ENCODE measurements at regions not wholly inside any gene's neighbourhood (a gene's known extent, or its start where the extent isn't known, plus 50 kb on each side); places are given as distances from the start of the nearest gene placed in this dataset.
"Not testable (repeated sequence)": the region's sequence is repeated elsewhere in the genome, so short reads cannot be mapped to it uniquely, and the experiment has no call there.

DNA sequence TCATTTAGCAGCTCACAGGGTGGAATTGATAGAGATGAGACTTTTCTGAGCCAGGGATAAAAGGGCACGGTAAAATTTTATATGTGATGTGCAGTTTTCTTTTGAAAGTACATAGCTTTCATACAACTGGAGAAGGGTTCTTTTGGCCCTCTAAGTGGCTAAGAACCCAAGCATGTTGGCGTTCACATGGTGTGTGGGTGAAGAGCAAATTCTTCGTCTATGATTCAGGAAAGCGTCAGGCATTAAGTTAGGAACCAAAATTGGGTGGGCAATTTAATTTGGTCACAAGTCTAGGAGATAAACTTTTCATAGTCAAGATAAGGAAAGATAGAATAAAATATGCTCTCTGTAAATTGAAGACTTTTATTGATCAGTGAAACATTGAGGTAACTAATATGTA lies 153.9 kb downstream of the UTRN start:
- no peaks in the 10 kb centered on the region for H3K4me1 ChIP-seq (ENCODE audit: insufficient read depth)
- H3K27ac ChIP-seq (ENCODE audit: low read depth): no peak overlapping the region
- no peak overlapping the region for H3K4me3 ChIP-seq (ENCODE audit: low read depth, low read length)
- 93% methylated on average over 4 of the region's 4 CpGs for WGBS
- peaks cover 9% of the 10 kb centered on the region for H3K36me3 ChIP-seq (ENCODE audit: insufficient read depth)
- no peak for DNase-seq (ENCODE audit: extremely low spot score)

GRCh38 chr6:144441801-144442200 lies 156.7 kb downstream of the UTRN start:
- H3K36me3 ChIP-seq (ENCODE audit: insufficient read depth); H3K4me3 ChIP-seq (ENCODE audit: low read depth, low read length); H3K27ac ChIP-seq (ENCODE audit: low read depth); H3K4me1 ChIP-seq (ENCODE audit: insufficient read depth); DNase-seq (ENCODE audit: extremely low spot score): not testable (repeated sequence)
- over 99% methylated on average over 3 of the region's 3 CpGs for WGBS

- Histone ChIP-seq H3K27ac (ENCODE audit: low read depth) (no peak overlapping the region), H3K36me3 (ENCODE audit: insufficient read depth) (peaks cover 9% of the 10 kb centered on the region), H3K4me1 (ENCODE audit: insufficient read depth) (no peaks in the 10 kb centered on the region), H3K4me3 (ENCODE audit: low read depth, low read length) (no peak overlapping the region)
- DNase-seq (ENCODE audit: extremely low spot score): no peak
- 74% methylated on average over 2 of the region's 2 CpGs for WGBS
These were observed 158.0 kb downstream of the UTRN start for GRCh38 chr6:144443157-144443556.

GRCh38 chr6:144447472-144447871 lies 162.3 kb downstream of the UTRN start:
- H3K36me3 ChIP-seq (ENCODE audit: insufficient read depth): peaks cover 6% of the 10 kb centered on the region
- H3K4me1 ChIP-seq (ENCODE audit: insufficient read depth): no peaks in the 10 kb centered on the region
- H3K27ac ChIP-seq (ENCODE audit: low read depth): no peak overlapping the region
- 96% methylated on average over 1 of the region's 1 CpG for WGBS
- no peak for DNase-seq (ENCODE audit: extremely low spot score)
- H3K4me3 ChIP-seq (ENCODE audit: low read depth, low read length): no peak overlapping the region

GRCh38 chr6:144449218-144449617 lies 164.1 kb downstream of the UTRN start:
- H3K27ac ChIP-seq (ENCODE audit: low read depth): no peak overlapping the region
- no peaks in the 10 kb centered on the region for H3K4me1 ChIP-seq (ENCODE audit: insufficient read depth)
- WGBS: 97% methylated on average over 7 of the region's 7 CpGs
- peaks cover 6% of the 10 kb centered on the region for H3K36me3 ChIP-seq (ENCODE audit: insufficient read depth)
- DNase-seq (ENCODE audit: extremely low spot score): no peak
- no peak overlapping the region for H3K4me3 ChIP-seq (ENCODE audit: low read depth, low read length)

GRCh38 chr6:144449911-144450597 lies 164.9 kb downstream of the UTRN start:
- no peak for DNase-seq (ENCODE audit: extremely low spot score)
- 83% methylated on average over 8 of the region's 8 CpGs for WGBS
- H3K27ac ChIP-seq (ENCODE audit: low read depth): no peak overlapping the region
- H3K4me1 ChIP-seq (ENCODE audit: insufficient read depth): no peaks in the 10 kb centered on the region
- H3K36me3 ChIP-seq (ENCODE audit: insufficient read depth): peaks cover 6% of the 10 kb centered on the region
- no peak overlapping the region for H3K4me3 ChIP-seq (ENCODE audit: low read depth, low read length)

GRCh38 chr6:144460327-144461095 lies 175.4 kb downstream of the UTRN start:
- no peak for DNase-seq (ENCODE audit: extremely low spot score)
- no peak overlapping the region for H3K27ac ChIP-seq (ENCODE audit: low read depth)
- H3K4me1 ChIP-seq (ENCODE audit: insufficient read depth): no peaks in the 10 kb centered on the region
- WGBS: 86% methylated on average over 5 of the region's 5 CpGs
- peaks cover under 1% of the 10 kb centered on the region for H3K36me3 ChIP-seq (ENCODE audit: insufficient read depth)
- no peak overlapping the region for H3K4me3 ChIP-seq (ENCODE audit: low read depth, low read length)

DNA sequence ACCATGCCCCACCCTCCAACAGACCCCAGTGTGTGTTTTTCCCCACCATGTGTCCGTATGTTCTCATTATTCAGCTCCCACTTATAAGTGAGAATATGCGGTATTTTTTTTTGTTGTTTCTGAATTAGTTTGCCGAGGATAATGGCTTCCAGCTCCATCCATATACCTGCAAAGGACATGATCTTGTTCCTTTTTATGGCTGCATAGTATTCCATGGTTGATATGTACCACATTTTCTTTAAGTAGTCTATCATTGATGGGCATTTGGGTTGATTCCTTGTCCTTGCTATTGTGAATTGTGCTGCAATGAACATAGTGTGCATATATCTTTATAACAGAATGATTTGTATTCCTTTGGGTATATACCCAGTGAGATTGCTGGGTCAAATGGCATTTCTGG lies 176.9 kb downstream of the UTRN start:
- no peaks in the 10 kb centered on the region for H3K36me3 ChIP-seq (ENCODE audit: insufficient read depth)
- H3K4me1 ChIP-seq (ENCODE audit: insufficient read depth): no peaks in the 10 kb centered on the region
- no peak for DNase-seq (ENCODE audit: extremely low spot score)
- H3K4me3 ChIP-seq (ENCODE audit: low read depth, low read length): no peak overlapping the region
- H3K27ac ChIP-seq (ENCODE audit: low read depth): no peak overlapping the region
- 96% methylated on average over 3 of the region's 3 CpGs for WGBS

- no peak for DNase-seq (ENCODE audit: extremely low spot score)
- no peaks in the 10 kb centered on the region for H3K36me3 ChIP-seq (ENCODE audit: insufficient read depth)
- no peak overlapping the region for H3K4me3 ChIP-seq (ENCODE audit: low read depth, low read length)
- no peak overlapping the region for H3K27ac ChIP-seq (ENCODE audit: low read depth)
- no peaks in the 10 kb centered on the region for H3K4me1 ChIP-seq (ENCODE audit: insufficient read depth)
- 80% methylated on average over 2 of the region's 2 CpGs for WGBS
These were observed 181.6 kb downstream of the UTRN start for GRCh38 chr6:144466716-144467115.

DNA sequence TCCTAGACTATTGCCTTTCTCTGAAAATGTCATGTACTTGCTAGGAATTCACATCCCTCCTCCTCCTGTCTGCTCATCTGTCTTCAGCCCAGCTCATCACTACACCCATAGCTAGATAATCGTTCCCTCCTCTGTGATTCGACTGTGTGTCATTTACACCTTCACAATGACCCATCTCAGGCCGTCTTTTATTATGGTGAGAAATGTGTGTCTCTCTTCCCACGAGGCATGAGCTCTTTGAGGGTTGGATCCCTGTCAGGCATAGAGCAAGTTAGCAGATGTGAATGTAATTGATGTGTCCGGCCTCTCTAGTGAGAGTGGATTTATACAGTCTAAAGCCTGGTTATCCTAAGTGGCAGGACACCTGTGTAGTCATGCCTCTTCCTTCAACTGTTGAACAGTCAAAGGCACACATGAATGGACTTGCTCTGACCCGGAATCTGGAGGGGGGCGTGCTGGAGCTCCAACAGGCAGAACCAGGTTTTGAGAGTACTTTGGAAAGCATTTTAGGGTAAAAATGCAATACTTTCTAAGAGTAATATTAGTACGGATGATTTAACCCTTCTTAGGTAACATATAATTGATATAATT lies 182.1 kb downstream of the UTRN start:
- no peaks in the 10 kb centered on the region for H3K4me1 ChIP-seq (ENCODE audit: insufficient read depth)
- WGBS: 77% methylated on average over 8 of the region's 8 CpGs
- DNase-seq (ENCODE audit: extremely low spot score): no peak
- H3K27ac ChIP-seq (ENCODE audit: low read depth): no peak overlapping the region
- no peaks in the 10 kb centered on the region for H3K36me3 ChIP-seq (ENCODE audit: insufficient read depth)
- H3K4me3 ChIP-seq (ENCODE audit: low read depth, low read length): no peak overlapping the region

DNA sequence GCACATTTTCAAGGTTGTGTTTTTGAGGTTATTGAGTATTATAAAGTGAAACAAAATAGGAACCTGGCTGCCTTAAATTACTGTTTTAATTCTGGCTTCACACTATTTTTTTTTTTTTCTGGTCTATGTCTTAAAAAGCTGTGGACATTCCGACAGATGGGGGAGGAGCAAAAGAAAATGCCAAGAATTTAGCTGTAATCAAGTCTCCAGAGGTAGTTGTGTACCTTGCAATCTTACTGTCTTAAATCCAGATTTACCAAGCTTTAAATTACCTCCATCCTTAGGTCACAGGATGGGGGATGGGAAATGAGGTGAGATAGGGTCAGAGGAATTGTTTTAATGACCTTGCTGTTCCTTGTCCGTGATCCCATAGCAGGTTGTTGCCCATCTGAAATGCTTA lies 182.8 kb downstream of the UTRN start:
- no peak overlapping the region for H3K27ac ChIP-seq (ENCODE audit: low read depth)
- WGBS: 94% methylated on average over 2 of the region's 2 CpGs
- H3K4me1 ChIP-seq (ENCODE audit: insufficient read depth): no peaks in the 10 kb centered on the region
- no peak overlapping the region for H3K4me3 ChIP-seq (ENCODE audit: low read depth, low read length)
- no peaks in the 10 kb centered on the region for H3K36me3 ChIP-seq (ENCODE audit: insufficient read depth)
- no peak for DNase-seq (ENCODE audit: extremely low spot score)

DNA sequence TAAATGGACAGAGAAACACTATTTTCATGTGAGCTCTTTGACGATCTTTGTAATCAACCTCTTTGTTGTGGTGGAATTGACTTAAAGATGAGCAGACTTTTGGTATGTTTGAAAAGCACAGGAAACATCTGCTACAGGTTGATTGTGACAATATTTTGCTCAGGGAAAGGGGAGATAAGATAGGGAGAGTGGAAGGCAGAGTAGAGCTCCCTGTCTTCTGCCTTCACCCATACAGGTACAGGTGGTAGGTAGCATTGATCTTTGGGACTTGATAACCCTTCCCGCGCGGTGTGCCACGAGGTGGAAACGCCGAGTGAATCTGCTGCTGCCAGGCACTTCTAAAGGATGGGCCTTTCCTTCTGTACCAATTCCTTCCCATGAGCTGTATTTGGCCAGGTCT lies 183.6 kb downstream of the UTRN start:
- 91% methylated on average over 7 of the region's 7 CpGs for WGBS
- Histone ChIP-seq H3K27ac (ENCODE audit: low read depth) (no peak overlapping the region), H3K36me3 (ENCODE audit: insufficient read depth) (no peaks in the 10 kb centered on the region), H3K4me1 (ENCODE audit: insufficient read depth) (no peaks in the 10 kb centered on the region), H3K4me3 (ENCODE audit: low read depth, low read length) (no peak overlapping the region)
- no peak for DNase-seq (ENCODE audit: extremely low spot score)

DNA sequence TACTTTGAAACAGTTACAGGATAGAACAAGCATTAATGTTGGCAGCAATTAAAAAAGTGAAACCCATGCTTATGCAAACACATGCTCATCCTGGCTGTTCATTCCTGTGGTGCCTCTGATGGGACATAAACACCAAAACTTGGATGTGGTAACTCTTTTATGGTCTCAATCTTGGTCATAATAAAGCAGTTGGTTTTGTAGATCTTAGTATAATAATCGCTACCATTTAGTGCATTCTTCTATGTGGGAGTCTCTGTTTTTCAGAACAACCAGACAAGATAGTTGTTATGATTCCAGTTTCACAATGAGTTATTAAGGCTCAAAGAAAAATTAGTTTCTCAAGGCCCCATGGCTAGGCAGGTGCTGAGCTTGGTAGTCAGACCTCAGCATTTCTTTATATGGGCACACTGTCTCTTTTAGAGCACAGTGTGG lies 184.0 kb downstream of the UTRN start:
- 96% methylated on average over 1 of the region's 1 CpG for WGBS
- no peaks in the 10 kb centered on the region for H3K36me3 ChIP-seq (ENCODE audit: insufficient read depth)
- H3K4me1 ChIP-seq (ENCODE audit: insufficient read depth): no peaks in the 10 kb centered on the region
- no peak overlapping the region for H3K27ac ChIP-seq (ENCODE audit: low read depth)
- no peak overlapping the region for H3K4me3 ChIP-seq (ENCODE audit: low read depth, low read length)
- no peak for DNase-seq (ENCODE audit: extremely low spot score)

GRCh38 chr6:144470201-144470600 lies 185.1 kb downstream of the UTRN start:
- WGBS: 98% methylated on average over 27 of the region's 27 CpGs
- not testable (repeated sequence) for H3K4me3 ChIP-seq (ENCODE audit: low read depth, low read length); H3K36me3 ChIP-seq (ENCODE audit: insufficient read depth); H3K27ac ChIP-seq (ENCODE audit: low read depth); H3K4me1 ChIP-seq (ENCODE audit: insufficient read depth); DNase-seq (ENCODE audit: extremely low spot score)
